ENCODE measurements at regions not wholly inside any gene's neighbourhood (a gene's known extent, or its start where the extent isn't known, plus 50 kb on each side); places are given as distances from the start of the nearest gene placed in this dataset.

DNA sequence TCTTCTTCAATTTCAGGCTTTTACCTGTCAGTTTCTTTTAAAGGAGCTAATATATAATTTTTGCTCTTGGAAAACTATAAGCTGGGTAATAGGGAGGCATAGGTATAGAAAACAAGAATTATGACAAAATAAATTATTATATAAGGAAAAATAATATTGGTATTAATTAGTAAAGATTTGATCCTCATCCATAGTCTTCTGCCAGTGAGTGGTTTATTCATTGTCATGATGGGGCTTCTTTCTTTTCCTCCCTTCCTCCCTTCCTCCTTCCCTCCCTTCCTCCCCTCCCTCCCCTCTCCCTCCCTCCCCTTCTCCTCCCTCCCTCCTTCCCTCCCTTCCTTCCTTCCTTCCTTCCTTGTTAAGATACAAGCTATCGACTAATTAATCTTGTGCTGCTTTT is 698.6 kb downstream of the SORCS3 start:
- Histone ChIP-seq H3K9me3 (ENCODE audit: control insufficient read depth, insufficient read depth, low read length) (peaks cover 4% of the 10 kb centered on the region), H3K4me3 (ENCODE audit: insufficient read depth, low read depth, low read length) (no peak overlapping the region), H2AK5ac (ENCODE audit: low read depth, low read length) (no peak overlapping the region), H3K14ac (replicated peaks; ENCODE audit: low read depth, low read length) (no peak overlapping the region), H3K4me1 (ENCODE audit: control insufficient read depth, insufficient read depth, low read length) (no peaks in the 10 kb centered on the region), H2BK120ac (ENCODE audit: low read depth, low read length) (no peak overlapping the region), H2AFZ (replicated peaks; ENCODE audit: low read length, poor library complexity) (no peak overlapping the region), H3K4me2 (ENCODE audit: low read depth, low read length) (no peak overlapping the region), H3K4ac (ENCODE audit: low read depth, low read length) (no peak overlapping the region), H3K23ac (ENCODE audit: low read depth, low read length) (no peak overlapping the region), H3K9me1 (ENCODE audit: insufficient read depth, low read length) (no peaks in the 10 kb centered on the region), H4K5ac (ENCODE audit: low read depth, low read length) (no peak overlapping the region), H3K79me1 (ENCODE audit: low read depth in 1 of 2, low read length in 2 of 2) (no peaks in the 10 kb centered on the region), H3K36me3 (ENCODE audit: control insufficient read depth, insufficient read depth, low read length) (no peaks in the 10 kb centered on the region), H2BK15ac (ENCODE audit: low read depth, low read length) (no peak overlapping the region), H4K8ac (ENCODE audit: low read depth in 2 of 2, low read length in 2 of 2) (no peak overlapping the region), H3K27ac (ENCODE audit: insufficient read depth, low read length) (no peak overlapping the region), H3K18ac (ENCODE audit: low read depth, low read length) (no peak overlapping the region), H2BK20ac (ENCODE audit: low read depth, low read length) (no peak overlapping the region), H2AK9ac (replicated peaks; ENCODE audit: low read depth, low read length, poor library complexity) (no peak overlapping the region), H3K9ac (ENCODE audit: low read depth, low read length) (no peak overlapping the region), H3K56ac (ENCODE audit: extremely low read depth, insufficient read depth, low read length) (no peak overlapping the region), H4K20me1 (ENCODE audit: insufficient read depth, low read length) (no peaks in the 10 kb centered on the region), H4K91ac (ENCODE audit: insufficient read depth, low read depth, low read length) (no peak overlapping the region), H3K27me3 (ENCODE audit: control insufficient read depth, insufficient read depth, low read length) (no peaks in the 10 kb centered on the region), H2BK5ac (ENCODE audit: low read depth, low read length, poor library complexity, severe bottlenecking) (no peak overlapping the region)
- ATAC-seq (ENCODE audit: low read depth): no peak
- dilution Hi-C loops (cut with HindIII; ENCODE audit: low sequenced_read_pairs, unreplicated experiment): no loop called here
- TF ChIP-seq, protein P1, sequence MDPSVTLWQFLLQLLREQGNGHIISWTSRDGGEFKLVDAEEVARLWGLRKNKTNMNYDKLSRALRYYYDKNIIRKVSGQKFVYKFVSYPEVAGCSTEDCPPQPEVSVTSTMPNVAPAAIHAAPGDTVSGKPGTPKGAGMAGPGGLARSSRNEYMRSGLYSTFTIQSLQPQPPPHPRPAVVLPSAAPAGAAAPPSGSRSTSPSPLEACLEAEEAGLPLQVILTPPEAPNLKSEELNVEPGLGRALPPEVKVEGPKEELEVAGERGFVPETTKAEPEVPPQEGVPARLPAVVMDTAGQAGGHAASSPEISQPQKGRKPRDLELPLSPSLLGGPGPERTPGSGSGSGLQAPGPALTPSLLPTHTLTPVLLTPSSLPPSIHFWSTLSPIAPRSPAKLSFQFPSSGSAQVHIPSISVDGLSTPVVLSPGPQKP (IDR thresholded peaks at IDR 0.05; ENCODE audit: borderline replicate concordance, low read depth, low read length): no peak
- TF ChIP-seq RCOR1 (IDR thresholded peaks at IDR 0.05; ENCODE audit: insufficient replicate concordance, low read length) (no peak), FOS (IDR thresholded peaks at IDR 0.05; ENCODE audit: low read depth, low read length) (no peak), NFE2L2 (IDR thresholded peaks at IDR 0.05; ENCODE audit: low read depth, low read length) (no peak), CEBPB (IDR thresholded peaks at IDR 0.05; ENCODE audit: low read depth, low read length) (no peak), RFX5 (IDR thresholded peaks at IDR 0.05; ENCODE audit: low read depth, low read length) (no peak), SMC3 (IDR thresholded peaks at IDR 0.05; ENCODE audit: low read depth, low read length) (no peak)
- in situ Hi-C loops (cut with MboI; ENCODE audit: low sequenced_read_pairs): no loop called here
- no TSS peak for BruUV-seq (replicated peaks)
- CTCF ChIA-PET: no interaction called here
- no peak for DNase-seq
- intact Hi-C loops (cut with micrococcal nuclease): no loop called here
- no CpG with 5 or more reads among the region's 1 CpG for whole genome bisulfite sequencing, 2 experiments (ENCODE audit: extremely low coverage in 2 of 2, insufficient read length in 1 of 2)
- POLR2A ChIA-PET (ENCODE audit: unreplicated experiment): no interaction called here
